GM19023 (cell line): ENCODE measurements at regions not wholly inside any gene's neighbourhood (a gene's known extent, or its start where the extent isn't known, plus 50 kb on each side); places are given as distances from the start of the nearest gene placed in this dataset.
"Not testable (repeated sequence)": the region's sequence is repeated elsewhere in the genome, so short reads cannot be mapped to it uniquely, and the experiment has no call there.

Experiments
- ATAC-seq: cut with Tn5 transposase; IDR thresholded peaks from one replicate; pipeline ENCODE4 v1.9.1; 2021; ENCODE audit warnings: mild to moderate bottlenecking, moderate library complexity; ENCODE audit not compliant: unreplicated experiment

DNA sequence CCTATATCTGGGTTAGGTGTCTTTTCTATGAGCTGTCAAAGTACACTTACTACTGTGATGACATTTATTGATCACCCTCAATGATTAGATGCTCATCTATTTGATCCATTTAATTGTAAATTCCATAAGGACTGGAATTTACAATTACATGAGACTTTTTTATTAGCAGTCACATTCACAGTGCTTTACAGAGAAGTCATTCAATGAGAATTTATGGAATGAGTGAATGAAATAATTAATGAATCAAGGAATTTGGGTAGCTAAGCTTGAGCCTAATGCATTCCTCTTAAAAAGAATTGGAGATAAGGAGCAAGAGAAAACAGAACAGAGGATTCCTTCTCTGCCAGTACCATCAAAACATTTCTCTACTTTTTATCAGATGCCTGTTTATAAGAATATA is 1437.5 kb upstream of the CDH8 start:
- ATAC-seq = no peak

GRCh38 chr16:63467513-63467912 is 1431.3 kb upstream of the CDH8 start:
- ATAC-seq = no peak

- ATAC-seq = no peak
Observed at GRCh38 chr16:63462316-63462715, 1426.1 kb upstream of the CDH8 start.

DNA sequence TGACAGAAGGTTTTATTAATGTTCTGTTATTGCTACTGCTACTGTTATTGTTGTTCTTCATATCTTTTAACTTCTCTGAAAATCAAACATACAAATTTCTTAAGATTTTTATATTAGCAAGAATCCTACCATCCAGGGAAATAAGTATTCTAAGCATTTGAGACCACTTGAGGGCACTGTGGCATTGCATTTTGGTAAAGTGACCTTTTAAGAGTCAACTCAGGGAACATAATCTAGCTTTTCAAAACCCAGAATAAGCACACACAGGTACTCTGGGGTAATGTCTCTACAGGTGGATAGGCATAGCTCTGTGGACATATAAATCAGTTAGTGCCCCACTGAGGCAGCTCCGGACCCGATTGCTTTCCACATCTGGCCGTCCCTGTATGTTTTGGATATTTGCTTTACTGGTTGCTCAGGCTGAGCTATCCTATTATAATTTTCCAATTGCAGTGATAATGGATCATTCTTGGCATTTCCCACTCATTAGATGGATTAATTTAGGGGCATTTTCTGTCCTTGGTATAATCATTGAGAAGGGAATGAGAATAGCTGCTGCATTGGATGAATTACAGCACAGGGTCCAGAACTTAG is 1425.1 kb upstream of the CDH8 start:
- ATAC-seq = no peak

GRCh38 chr16:63458846-63459245 is 1422.6 kb upstream of the CDH8 start:
- no peak for ATAC-seq

GRCh38 chr16:63457869-63458268 is 1421.6 kb upstream of the CDH8 start:
- no peak for ATAC-seq

DNA sequence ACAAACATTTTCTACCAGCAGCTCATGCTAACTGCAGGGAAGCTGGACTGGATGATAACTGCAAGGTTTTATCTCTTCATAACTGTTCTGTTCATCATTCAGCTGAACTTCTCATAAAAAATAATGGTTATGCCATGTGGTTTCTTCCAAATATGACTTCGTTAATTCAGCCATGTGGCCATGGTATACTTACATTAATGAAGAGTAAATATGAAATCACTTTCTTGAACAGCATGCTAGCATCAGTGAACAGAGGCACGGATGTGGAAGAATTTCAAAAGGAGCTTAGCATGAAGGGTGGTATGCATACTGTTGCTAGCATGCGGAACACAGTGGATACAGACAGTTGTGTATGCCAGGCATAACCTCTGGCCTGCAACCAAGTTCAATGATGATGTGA is 1417.0 kb upstream of the CDH8 start:
- no peak for ATAC-seq

- ATAC-seq = no peak
Observed at GRCh38 chr16:63447121-63447520, 1410.9 kb upstream of the CDH8 start.

DNA sequence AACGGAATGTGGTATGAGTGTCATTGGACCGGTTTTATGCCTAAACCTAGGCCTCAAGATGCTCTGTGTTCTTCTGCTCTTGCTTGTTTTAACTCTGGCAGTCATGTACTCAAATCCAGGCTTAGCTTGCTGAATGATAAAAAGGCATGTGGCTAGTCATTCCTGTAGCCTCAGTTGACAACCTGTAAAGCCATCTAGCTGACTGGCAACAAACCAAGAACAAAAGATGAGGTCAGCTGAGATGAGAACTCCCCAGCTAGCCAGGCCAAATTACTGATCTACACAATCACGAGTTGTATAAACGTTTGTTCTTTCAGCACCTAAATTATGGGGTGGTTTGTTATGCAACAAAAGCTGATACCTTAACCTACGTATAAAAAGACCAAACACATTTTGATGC is 1406.0 kb upstream of the CDH8 start:
- ATAC-seq = no peak

GRCh38 chr16:63426275-63426870 is 1390.1 kb upstream of the CDH8 start:
- ATAC-seq = no peak

GRCh38 chr16:63422715-63423114 is 1386.5 kb upstream of the CDH8 start:
- ATAC-seq = no peak

- ATAC-seq = no peak
Observed at GRCh38 chr16:63416712-63417111, 1380.5 kb upstream of the CDH8 start.

DNA sequence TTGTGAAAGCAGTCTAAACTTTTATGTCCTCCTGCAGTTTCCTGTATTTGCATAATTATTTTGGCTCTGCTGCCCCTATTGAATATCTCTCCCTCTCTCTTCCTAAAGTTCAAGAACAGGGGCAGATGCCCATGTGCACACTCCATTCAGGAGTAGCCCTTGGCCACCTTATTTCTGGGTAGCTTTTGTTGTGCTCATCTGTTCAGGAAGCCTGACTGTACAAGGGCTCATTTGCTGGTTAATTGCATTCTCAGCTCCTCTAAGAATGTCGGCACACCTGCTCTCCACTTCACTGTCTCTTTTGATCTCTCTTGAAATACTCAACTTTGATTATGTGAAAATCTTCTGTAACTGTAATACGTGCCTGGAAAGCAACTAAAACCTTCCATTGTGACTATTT is 1378.8 kb upstream of the CDH8 start:
- no peak for ATAC-seq

- ATAC-seq = no peak
Observed at GRCh38 chr16:63410594-63410993, 1374.4 kb upstream of the CDH8 start.

DNA sequence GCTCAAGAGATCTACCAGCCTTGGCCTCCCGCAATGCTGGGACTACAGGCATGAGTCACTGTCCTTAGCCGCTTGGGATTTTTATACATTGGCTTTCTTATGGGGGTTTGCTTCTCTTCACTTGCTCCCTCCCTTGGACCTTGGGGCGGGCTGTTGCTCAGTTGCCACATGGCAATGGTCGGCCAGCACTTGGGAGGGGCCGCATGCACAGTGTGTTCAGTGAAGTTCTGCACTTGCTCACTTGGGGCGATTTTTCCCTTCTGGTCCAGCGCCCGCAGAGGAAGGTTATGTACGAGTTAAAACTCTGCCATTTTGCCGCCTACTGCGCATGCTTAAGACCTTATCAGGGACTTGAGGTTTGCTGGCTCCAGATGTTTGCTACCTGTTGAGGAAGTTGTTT is 1367.6 kb upstream of the CDH8 start:
- no peak for ATAC-seq

DNA sequence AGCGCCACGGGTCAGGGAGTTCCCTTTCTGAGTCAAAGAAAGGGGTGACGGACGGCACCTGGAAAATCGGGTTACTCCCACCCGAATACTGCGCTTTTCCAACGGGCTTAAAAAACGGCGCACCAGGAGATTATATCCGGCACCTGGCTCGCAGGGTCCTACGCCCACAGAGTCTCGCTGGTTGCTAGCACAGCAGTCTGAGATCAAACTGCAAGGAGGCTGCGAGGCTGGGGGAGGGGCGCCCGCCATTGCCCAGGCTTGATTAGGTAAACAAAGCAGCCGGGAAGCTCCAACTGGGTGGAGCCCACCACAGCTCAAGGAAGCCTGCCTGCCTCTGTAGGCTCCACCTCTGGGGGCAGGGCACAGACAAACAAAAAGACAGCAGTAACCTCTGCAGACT is 1352.0 kb upstream of the CDH8 start:
- not testable (repeated sequence) for ATAC-seq

GRCh38 chr16:63385714-63386432 is 1349.6 kb upstream of the CDH8 start:
- no peak for ATAC-seq

- no peak for ATAC-seq
Observed at GRCh38 chr16:63373744-63374143, 1337.5 kb upstream of the CDH8 start.

DNA sequence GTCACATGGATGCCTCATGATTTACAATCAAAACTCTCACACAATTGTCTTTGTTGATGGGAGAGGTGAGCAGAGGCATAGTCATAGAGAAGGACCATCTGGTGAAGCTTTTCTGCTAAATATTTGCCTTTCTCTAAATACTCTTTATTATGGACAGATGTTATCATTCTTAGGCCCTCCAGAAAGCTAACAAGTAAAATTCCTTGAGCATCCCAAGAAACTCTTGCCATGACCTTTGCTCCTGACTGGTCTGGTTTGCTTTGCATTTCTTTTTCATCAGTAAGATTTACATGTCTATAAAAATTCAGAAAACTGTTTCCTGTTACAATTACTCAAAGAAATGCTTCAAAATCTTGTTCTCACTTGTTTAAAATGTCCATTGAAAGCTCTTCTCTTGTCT is 1336.6 kb upstream of the CDH8 start:
- ATAC-seq = no peak

DNA sequence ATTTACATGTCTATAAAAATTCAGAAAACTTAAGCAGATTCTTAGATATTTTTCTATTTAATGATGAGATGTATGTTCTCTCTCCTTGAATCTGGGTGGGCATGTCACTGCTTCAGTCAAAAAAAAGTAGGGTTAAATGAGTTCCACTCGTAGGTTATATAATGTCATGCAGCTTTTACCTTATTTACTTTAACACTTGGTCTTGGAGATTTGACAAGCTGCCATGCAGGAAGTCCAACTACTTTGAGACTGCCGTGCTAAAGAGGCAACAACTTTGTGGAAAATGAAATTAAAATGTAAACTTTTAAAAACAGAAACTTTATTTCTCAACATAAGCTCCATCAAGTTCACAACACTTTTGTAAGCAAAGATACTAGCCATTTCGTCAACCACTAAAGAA is 1336.0 kb upstream of the CDH8 start:
- ATAC-seq = no peak

- ATAC-seq = no peak
Observed at GRCh38 chr16:63365649-63366304, 1329.5 kb upstream of the CDH8 start.

GRCh38 chr16:63363738-63364137 is 1327.5 kb upstream of the CDH8 start:
- ATAC-seq = no peak
